ENCODE measurements at regions not wholly inside any gene's neighbourhood (a gene's known extent, or its start where the extent isn't known, plus 50 kb on each side); places are given as distances from the start of the nearest gene placed in this dataset.

- no peak for TF ChIP-seq EZH2 (IDR thresholded peaks at IDR 0.05; ENCODE audit: borderline replicate concordance, low read depth, low read length, severe bottlenecking)
- no peak for TF ChIP-seq CTCF (IDR thresholded peaks at IDR 0.05; ENCODE audit: borderline replicate concordance, extremely low read depth, low read length, poor library complexity, severe bottlenecking)
These were observed 121.1 kb downstream of the SPATA31D1 start for GRCh38 chr9:82109626-82110025.
